T-cell (primary cell): ENCODE measurements at regions not wholly inside any gene's neighbourhood (a gene's known extent, or its start where the extent isn't known, plus 50 kb on each side); places are given as distances from the start of the nearest gene placed in this dataset.

ENCODE experiments used
- ATAC-seq, 4 experiments: fragments of 200-7000 bp in 3 of 4; fragments of 150-1000 bp in 1 of 4; cut with Tn5 transposase; replicated peaks in 1 of 4; 1 replicate in 3 of 4; 2 replicates in 1 of 4; pipeline ENCODE4 v1.10.0; 2021; ENCODE audit warnings: moderate library complexity in 3 of 4, mild to moderate bottlenecking in 2 of 4, moderate number of reproducible peaks in 1 of 4
- CTCF ChIA-PET, 2 donors: fragments of 300-600 bp; sonication (Branson Sonifier 250); formaldehyde crosslinking; loops; one replicate each; lab custom pipeline; 2022; ENCODE audit warnings: antibody characterized with exemption in 2 of 2; lab: Charles Lee
- POLR2A ChIA-PET, 2 donors: fragments of 300-600 bp; sonication (Branson Sonifier 250); formaldehyde crosslinking; loops; one replicate each; lab custom pipeline; 2022; ENCODE audit warnings: antibody characterized with exemption in 2 of 2; lab: Charles Lee
- DNase-seq, 35 experiments: peaks; one replicate each; pipeline versions ENCODE4 v3.0.0 to v3.0.0-alpha.2; 2013 to 2023
- H3K27ac ChIP-seq: one replicate; pipeline ENCODE4 v1.5.1; 2013; ENCODE audit warnings: low read length
- H3K27me3 ChIP-seq, 2 experiments: replicated peaks in 1 of 2; 1 replicate in 1 of 2; 2 replicates in 1 of 2; pipeline versions ENCODE4 v1.6.1 to v1.7.0; 2013; ENCODE audit warnings: low read length in 1 of 2, mixed read lengths in 1 of 2; ENCODE audit not compliant: control insufficient read depth in 2 of 2, insufficient read depth in 2 of 2; ENCODE audit errors: extremely low read depth in 1 of 2
- H3K36me3 ChIP-seq, 2 donors: 1 replicate in 1 of 2; 2 replicates in 1 of 2; pipeline versions ENCODE4 v1.6.1 to v1.7.0; 2013; ENCODE audit warnings: low read length in 1 of 2; ENCODE audit not compliant: control insufficient read depth in 2 of 2, insufficient read depth in 1 of 2; ENCODE audit errors: extremely low read depth in 1 of 2
- H3K4me1 ChIP-seq, 2 experiments: 1 replicate in 1 of 2; 2 replicates in 1 of 2; pipeline versions ENCODE4 v1.6.1 to v1.7.0; 2013; ENCODE audit warnings: low read length in 2 of 2, mixed read lengths in 1 of 2; ENCODE audit not compliant: insufficient read depth in 2 of 2, control insufficient read depth in 1 of 2; ENCODE audit errors: extremely low read depth in 1 of 2
- H3K4me3 ChIP-seq, 2 donors: 1 replicate in 1 of 2; 2 replicates in 1 of 2; pipeline versions ENCODE4 v1.5.1 to v1.7.0; 2013; ENCODE audit warnings: mild to moderate bottlenecking in 2 of 2, low read length in 1 of 2, moderate library complexity in 1 of 2; ENCODE audit not compliant: control insufficient read depth in 1 of 2; ENCODE audit errors: extremely low read depth in 1 of 2
- H3K9me3 ChIP-seq: 2 replicates; pipeline ENCODE4 v1.7.0; 2013
- H3K27ac Mint-ChIP-seq, 2 donors: one replicate each; pipeline ENCODE4 v1.8.0; 2020 to 2021; ENCODE audit warnings: mild to moderate bottlenecking in 2 of 2, mixed read lengths in 2 of 2
- H3K27me3 Mint-ChIP-seq, 2 donors: one replicate each; pipeline ENCODE4 v1.8.0; 2021 to 2022; ENCODE audit warnings: mixed read lengths in 2 of 2
- H3K36me3 Mint-ChIP-seq: one replicate; pipeline ENCODE4 v1.8.0; 2021; ENCODE audit warnings: mixed read lengths
- H3K4me1 Mint-ChIP-seq, 3 donors: one replicate each; pipeline ENCODE4 v1.8.0; 2020 to 2022; ENCODE audit warnings: mixed read lengths in 3 of 3, mild to moderate bottlenecking in 1 of 3
- H3K4me3 Mint-ChIP-seq, 3 donors: one replicate each; pipeline ENCODE4 v1.8.0; 2020 to 2022; ENCODE audit warnings: mild to moderate bottlenecking in 3 of 3, mixed read lengths in 3 of 3, moderate library complexity in 3 of 3
- H3K9me3 Mint-ChIP-seq, 3 donors: one replicate each; pipeline ENCODE4 v1.8.0; 2020 to 2022; ENCODE audit warnings: mixed read lengths in 3 of 3
- WGBS: methylation state at CpG from one replicate; pipeline ENCODE4 v1.1.5; 2013; ENCODE audit warnings: missing lambda C conversion rate; ENCODE audit not compliant: insufficient coverage; 5-methylcytosine and 5-hydroxymethylcytosine counted together

DNA sequence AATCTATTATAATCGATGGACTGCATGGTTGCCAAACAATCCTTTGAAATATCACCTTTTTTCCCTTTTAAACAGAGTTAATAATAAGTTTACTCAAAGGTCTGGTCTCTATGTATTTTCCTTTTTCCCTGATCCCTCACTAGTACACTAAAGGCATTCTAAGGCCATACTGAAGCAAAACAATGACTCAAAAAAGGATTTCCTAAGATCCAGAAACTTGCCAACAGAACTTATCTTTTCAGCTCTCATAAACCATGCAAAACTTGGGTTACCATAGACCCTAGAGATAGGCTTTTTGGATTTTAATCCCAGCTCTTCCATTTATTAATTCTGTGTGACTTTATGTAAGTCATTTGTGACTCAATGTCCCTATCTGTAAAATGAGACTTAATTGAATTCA, 77.1 kb downstream of the IFI44 start:
- H3K4me3 Mint-ChIP-seq, result no peak overlapping the region
- H3K9me3 ChIP-seq, result no peaks in the 10 kb centered on the region
- H3K4me1 Mint-ChIP-seq, result no peaks in the 10 kb centered on the region
- H3K27ac ChIP-seq, result no peak overlapping the region
- no peaks in the 10 kb centered on the region for H3K9me3 Mint-ChIP-seq
- no peaks in the 10 kb centered on the region for H3K36me3 Mint-ChIP-seq
- POLR2A ChIA-PET, result interaction anchor here in 1 of 2 donors (0.7 kb wide), 1 partner anchor 371 kb away, joined by 3 read pairs; no protein-coding TSS in a partner anchor
- DNase-seq (no peak), ATAC-seq (no peak)
- no CpG with 5 or more reads among the region's 1 CpG for WGBS
- peaks cover 5 to 13% of the 10 kb centered on the region in 2 donors for H3K27me3 Mint-ChIP-seq
- H3K4me1 ChIP-seq, result no peaks in the 10 kb centered on the region
- CTCF ChIA-PET, result no interaction called here
- no peak overlapping the region for H3K27ac Mint-ChIP-seq
- H3K27me3 ChIP-seq, result no peaks in the 10 kb centered on the region
- H3K4me3 ChIP-seq, result no peak overlapping the region
- no peaks in the 10 kb centered on the region for H3K36me3 ChIP-seq

DNA sequence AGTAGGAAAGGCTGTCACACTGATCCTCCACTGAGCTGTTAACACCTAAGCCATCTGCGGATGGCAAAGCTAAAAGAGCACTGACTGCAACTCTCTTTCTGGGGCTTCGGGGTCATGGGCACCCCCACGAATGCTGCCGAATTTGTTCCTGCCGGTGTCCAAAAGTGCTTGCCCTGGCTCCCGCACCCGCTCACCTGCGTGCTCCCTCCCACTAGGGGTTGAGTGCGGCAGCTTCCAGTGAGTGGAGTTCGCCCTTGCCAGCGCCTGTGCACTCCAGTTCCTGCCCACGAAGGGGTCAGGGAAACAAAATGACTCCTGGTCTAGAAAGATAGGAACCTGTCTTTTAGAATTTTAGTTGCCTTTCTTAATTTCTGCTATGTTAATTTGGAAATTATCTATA, 78.7 kb downstream of the IFI44 start:
- H3K4me1 ChIP-seq, result no peaks in the 10 kb centered on the region
- POLR2A ChIA-PET, result no interaction called here
- no peak for ATAC-seq
- CTCF ChIA-PET, result interaction anchor here in 1 of 2 donors (0.6 kb wide), 1 partner anchor 24 kb away, joined by 3 read pairs; no protein-coding TSS in a partner anchor
- Mint-ChIP-seq H3K27ac (no peak overlapping the region), H3K27me3 (peaks cover 8 to 9% of the 10 kb centered on the region in 2 donors), H3K36me3 (no peaks in the 10 kb centered on the region), H3K4me1 (no peaks in the 10 kb centered on the region), H3K9me3 (no peaks in the 10 kb centered on the region), H3K4me3 (no peak overlapping the region)
- DNase-seq, result no peak
- no peak overlapping the region for H3K4me3 ChIP-seq
- no peaks in the 10 kb centered on the region for H3K27me3 ChIP-seq
- H3K36me3 ChIP-seq, result no peaks in the 10 kb centered on the region
- H3K9me3 ChIP-seq, result no peaks in the 10 kb centered on the region
- no peak overlapping the region for H3K27ac ChIP-seq
- WGBS, result 87% methylated on average over 7 of the region's 12 CpGs

DNA sequence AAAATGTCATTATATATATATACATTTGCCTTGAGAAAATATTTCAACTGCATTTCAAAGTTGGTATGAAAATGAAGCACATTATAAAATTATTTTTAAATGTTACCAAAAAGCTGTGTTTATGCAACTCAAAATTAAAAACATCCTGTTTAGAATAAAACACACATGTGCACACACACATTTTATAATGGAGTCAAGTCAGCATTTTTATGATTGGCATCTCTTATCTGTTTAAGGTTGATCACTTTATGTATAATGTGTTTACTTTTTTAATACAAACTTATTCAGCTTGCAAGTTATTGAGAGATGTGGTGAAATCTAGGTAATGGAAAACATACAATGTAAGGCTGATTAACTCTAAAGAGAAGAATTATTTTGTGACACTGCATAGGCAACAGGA, 80.4 kb downstream of the IFI44 start:
- ATAC-seq (no peak), DNase-seq (no peak)
- POLR2A ChIA-PET, result no interaction called here
- Histone ChIP-seq H3K36me3 (no peaks in the 10 kb centered on the region), H3K4me1 (no peaks in the 10 kb centered on the region), H3K4me3 (no peak overlapping the region), H3K27ac (no peak overlapping the region), H3K9me3 (no peaks in the 10 kb centered on the region), H3K27me3 (no peaks in the 10 kb centered on the region)
- CTCF ChIA-PET, result no interaction called here
- Mint-ChIP-seq H3K27me3 (peaks cover 8 to 9% of the 10 kb centered on the region in 2 donors), H3K4me1 (no peaks in the 10 kb centered on the region), H3K9me3 (no peaks in the 10 kb centered on the region), H3K27ac (no peak overlapping the region), H3K36me3 (no peaks in the 10 kb centered on the region), H3K4me3 (no peak overlapping the region)

DNA sequence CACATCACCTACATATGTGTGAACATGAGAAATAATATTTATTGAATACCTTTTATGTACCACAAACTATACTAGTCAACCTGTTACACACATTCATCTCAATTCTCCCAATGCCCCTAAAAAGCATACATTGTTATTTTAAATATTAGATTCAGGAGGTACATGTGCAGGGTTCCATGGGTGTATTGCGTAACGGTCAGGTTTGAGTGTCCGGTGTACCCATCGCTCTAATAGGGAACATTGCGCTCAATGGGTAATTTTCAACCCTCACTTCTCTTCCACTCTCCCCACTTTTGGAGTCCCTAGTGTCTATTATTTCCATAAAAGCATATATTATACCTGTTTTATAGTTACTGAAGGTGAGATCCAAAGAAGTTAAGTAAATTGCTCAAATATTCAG, 82.0 kb downstream of the IFI44 start:
- ATAC-seq, result no peak
- Histone ChIP-seq H3K4me3 (no peak overlapping the region), H3K4me1 (no peaks in the 10 kb centered on the region), H3K36me3 (no peaks in the 10 kb centered on the region), H3K9me3 (no peaks in the 10 kb centered on the region), H3K27me3 (no peaks in the 10 kb centered on the region), H3K27ac (no peak overlapping the region)
- ChIA-PET CTCF (no interaction called here), POLR2A (no interaction called here)
- DNase-seq, result no peak
- peaks cover 8 to 9% of the 10 kb centered on the region in 2 donors for H3K27me3 Mint-ChIP-seq
- H3K4me3 Mint-ChIP-seq, result no peak overlapping the region
- no CpG with 5 or more reads among the region's 5 CpGs for WGBS
- H3K9me3 Mint-ChIP-seq, result no peaks in the 10 kb centered on the region
- no peak overlapping the region for H3K27ac Mint-ChIP-seq
- H3K36me3 Mint-ChIP-seq, result no peaks in the 10 kb centered on the region
- H3K4me1 Mint-ChIP-seq, result no peaks in the 10 kb centered on the region

DNA sequence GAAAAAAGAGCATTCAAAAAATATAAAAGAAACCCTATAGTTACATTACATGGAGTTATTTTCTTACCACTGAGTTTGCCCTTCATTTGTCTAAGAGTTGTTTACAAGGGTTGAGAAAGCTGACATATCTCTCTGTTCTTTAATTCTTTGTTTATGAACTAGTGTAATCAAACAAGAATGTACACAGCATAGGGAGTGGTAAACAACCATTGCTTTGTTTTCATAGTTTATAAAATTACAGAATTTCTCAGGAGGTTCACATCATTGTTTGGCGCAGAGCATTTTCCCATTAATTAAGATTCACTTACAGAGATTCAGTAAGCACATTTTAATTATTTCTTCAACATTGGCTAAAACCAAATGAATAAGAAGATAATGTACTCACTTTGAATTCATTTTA, 87.6 kb downstream of the IFI44 start:
- Mint-ChIP-seq H3K4me3 (no peak overlapping the region), H3K4me1 (no peaks in the 10 kb centered on the region), H3K9me3 (peaks cover 5 to 7% (median 7%) of the 10 kb centered on the region in 3 donors), H3K27ac (no peak overlapping the region), H3K36me3 (no peaks in the 10 kb centered on the region), H3K27me3 (peaks cover 2 to 7% of the 10 kb centered on the region in 2 donors)
- ChIA-PET POLR2A (no interaction called here), CTCF (no interaction called here)
- H3K27ac ChIP-seq, result no peak overlapping the region
- no peak overlapping the region for H3K4me3 ChIP-seq
- ATAC-seq (no peak), DNase-seq (no peak)
- no peaks in the 10 kb centered on the region for H3K27me3 ChIP-seq
- H3K4me1 ChIP-seq, result no peaks in the 10 kb centered on the region
- H3K36me3 ChIP-seq, result no peaks in the 10 kb centered on the region
- H3K9me3 ChIP-seq, result no peaks in the 10 kb centered on the region
- no CpG with 5 or more reads among the region's 1 CpG for WGBS

DNA sequence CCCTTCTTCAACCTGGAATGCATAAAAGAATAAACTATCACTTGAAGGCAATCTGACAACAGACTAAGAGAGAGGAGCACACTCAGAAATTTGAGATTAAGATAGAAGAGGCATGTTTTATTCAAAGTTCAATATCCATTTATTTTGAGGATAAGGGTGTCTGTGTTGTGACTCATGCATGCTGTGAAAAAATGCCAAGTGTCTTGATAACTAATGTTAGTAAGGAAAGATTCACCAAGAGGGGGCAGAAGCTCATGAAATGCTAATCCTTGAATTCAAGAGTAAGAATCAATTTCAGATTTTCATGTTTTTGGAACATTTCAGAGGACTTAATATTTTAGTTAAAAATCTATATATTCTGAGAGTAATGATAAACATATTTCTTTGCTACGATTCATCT, 94.0 kb downstream of the IFI44 start:
- ATAC-seq (no peak), DNase-seq (no peak)
- ChIA-PET CTCF (no interaction called here), POLR2A (no interaction called here)
- Histone ChIP-seq H3K9me3 (no peaks in the 10 kb centered on the region), H3K4me1 (no peaks in the 10 kb centered on the region), H3K36me3 (no peaks in the 10 kb centered on the region), H3K27me3 (no peaks in the 10 kb centered on the region), H3K27ac (no peak overlapping the region), H3K4me3 (no peak overlapping the region)
- Mint-ChIP-seq H3K36me3 (no peaks in the 10 kb centered on the region), H3K9me3 (peaks cover 2% of the 10 kb centered on the region in 3 donors), H3K4me3 (no peak overlapping the region), H3K4me1 (no peaks in the 10 kb centered on the region), H3K27ac (no peak overlapping the region), H3K27me3 (peaks cover 2 to 5% of the 10 kb centered on the region in 2 donors)
- WGBS, result no CpG with 5 or more reads among the region's 1 CpG

DNA sequence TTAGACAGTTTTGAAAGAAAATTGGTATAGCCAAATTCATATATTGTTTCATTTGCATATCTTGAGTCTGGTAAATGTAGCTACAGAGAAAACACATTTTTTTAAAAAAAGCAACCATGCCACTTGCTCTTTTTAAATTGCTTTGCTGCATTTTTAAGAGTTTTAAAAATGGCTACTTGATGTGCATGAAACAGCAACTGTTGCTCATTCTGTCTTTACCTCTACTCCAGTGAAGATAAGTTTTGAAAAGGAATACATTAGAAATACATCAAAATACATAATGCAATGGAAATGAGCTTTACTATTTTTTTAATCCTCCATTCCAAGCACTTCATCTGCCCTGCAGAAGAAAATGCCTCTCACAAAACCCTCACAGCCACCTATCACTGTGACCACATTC, 95.5 kb downstream of the IFI44 start:
- CTCF ChIA-PET, result interaction anchor here (0.5 to 0.6 kb wide), 2 partner anchors 11 to 144 kb away, joined by 3 to 4 read pairs; no protein-coding TSS in a partner anchor
- H3K4me1 ChIP-seq, result no peaks in the 10 kb centered on the region
- no peaks in the 10 kb centered on the region for H3K27me3 ChIP-seq
- ATAC-seq, result no peak
- no peak overlapping the region for H3K4me3 Mint-ChIP-seq
- H3K4me3 ChIP-seq, result no peak overlapping the region
- H3K27me3 Mint-ChIP-seq, result peaks cover 0 to 3% of the 10 kb centered on the region in 2 donors
- no peaks in the 10 kb centered on the region for H3K36me3 Mint-ChIP-seq
- POLR2A ChIA-PET, result no interaction called here
- DNase-seq, result no peak
- H3K27ac Mint-ChIP-seq, result no peak overlapping the region
- no peak overlapping the region for H3K27ac ChIP-seq
- H3K36me3 ChIP-seq, result no peaks in the 10 kb centered on the region
- H3K4me1 Mint-ChIP-seq, result no peaks in the 10 kb centered on the region
- no peaks in the 10 kb centered on the region for H3K9me3 ChIP-seq
- H3K9me3 Mint-ChIP-seq, result no peaks in the 10 kb centered on the region
